ENCODE measurements at regions not wholly inside any gene's neighbourhood (a gene's known extent, or its start where the extent isn't known, plus 50 kb on each side); places are given as distances from the start of the nearest gene placed in this dataset.

DNA sequence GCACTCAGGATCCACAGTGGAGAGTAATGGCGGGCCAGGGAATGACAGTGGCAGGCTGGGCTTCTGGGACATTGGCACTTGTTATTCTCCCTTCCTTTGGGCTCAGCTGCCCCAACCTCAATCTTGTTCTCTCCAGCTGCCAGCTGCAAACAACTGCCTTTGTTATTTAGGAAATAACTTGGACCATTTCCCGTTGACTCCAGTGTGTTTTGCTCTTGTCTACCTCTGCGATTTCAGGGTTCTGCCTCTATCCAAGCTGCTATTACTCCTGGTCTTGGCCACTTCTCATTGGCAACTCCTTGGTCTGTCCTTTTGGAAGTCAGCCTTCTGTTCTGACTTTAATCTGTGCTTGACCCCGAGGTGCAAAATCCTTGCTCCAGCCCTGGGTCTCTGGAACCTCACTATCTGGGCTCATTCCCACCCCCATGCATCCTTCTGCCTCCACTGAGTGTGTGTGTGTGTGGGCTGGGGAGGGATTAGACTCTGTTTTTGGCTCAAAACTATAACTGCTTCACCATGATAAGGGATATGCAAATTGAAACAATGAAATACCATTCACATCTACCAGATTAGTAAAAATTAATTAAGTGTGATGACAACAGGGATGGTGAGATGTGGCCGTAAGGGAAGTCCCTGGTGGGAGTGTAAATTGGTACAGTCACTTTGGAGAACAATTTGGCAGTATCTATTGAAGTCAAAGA lies 134.1 kb upstream of the CXCR4 start:
- H2BK15ac ChIP-seq (replicated peaks; ENCODE audit: low read depth) = no peak overlapping the region
- H3K4ac ChIP-seq (ENCODE audit: low read depth, low read length) = no peak overlapping the region
- no peaks in the 10 kb centered on the region for H3K36me3 ChIP-seq (ENCODE audit: control insufficient read depth, insufficient read depth, low read length)
- H2BK5ac ChIP-seq (ENCODE audit: low read length) = no peak overlapping the region
- H3K4me3 ChIP-seq (ENCODE audit: low read length) = no peak overlapping the region
- no peak overlapping the region for H2AK5ac ChIP-seq (ENCODE audit: low read length)
- no peak overlapping the region for H3K27ac ChIP-seq (ENCODE audit: low read depth, low read length)
- no peak overlapping the region for H3K18ac ChIP-seq (ENCODE audit: low read length)
- H3K27me3 ChIP-seq (ENCODE audit: insufficient read depth, low read length, poor library complexity) = no peaks in the 10 kb centered on the region
- no CpG with 5 or more reads among the region's 5 CpGs for WGBS (ENCODE audit: extremely low coverage, insufficient coverage, low lambda C conversion rate)
- H3K23ac ChIP-seq (ENCODE audit: low read length) = no peak overlapping the region
- no peak overlapping the region for H3K9ac ChIP-seq (ENCODE audit: low read length)
- H3K56ac ChIP-seq (ENCODE audit: low read length) = no peak overlapping the region
- H3K79me2 ChIP-seq (ENCODE audit: control insufficient read depth, insufficient read depth, low read length) = no peaks in the 10 kb centered on the region
- H3K4me2 ChIP-seq (ENCODE audit: low read length) = no peak overlapping the region
- no peak for DNase-seq
- H4K5ac ChIP-seq (ENCODE audit: low read length) = no peak overlapping the region
- H2BK120ac ChIP-seq (ENCODE audit: low read depth, low read length) = no peak overlapping the region
- no peaks in the 10 kb centered on the region for H3K79me1 ChIP-seq (ENCODE audit: low read length)
- H3K4me1 ChIP-seq (ENCODE audit: control insufficient read depth, low read depth, low read length) = no peaks in the 10 kb centered on the region
- no peak overlapping the region for H4K8ac ChIP-seq (ENCODE audit: low read depth, low read length)

DNA sequence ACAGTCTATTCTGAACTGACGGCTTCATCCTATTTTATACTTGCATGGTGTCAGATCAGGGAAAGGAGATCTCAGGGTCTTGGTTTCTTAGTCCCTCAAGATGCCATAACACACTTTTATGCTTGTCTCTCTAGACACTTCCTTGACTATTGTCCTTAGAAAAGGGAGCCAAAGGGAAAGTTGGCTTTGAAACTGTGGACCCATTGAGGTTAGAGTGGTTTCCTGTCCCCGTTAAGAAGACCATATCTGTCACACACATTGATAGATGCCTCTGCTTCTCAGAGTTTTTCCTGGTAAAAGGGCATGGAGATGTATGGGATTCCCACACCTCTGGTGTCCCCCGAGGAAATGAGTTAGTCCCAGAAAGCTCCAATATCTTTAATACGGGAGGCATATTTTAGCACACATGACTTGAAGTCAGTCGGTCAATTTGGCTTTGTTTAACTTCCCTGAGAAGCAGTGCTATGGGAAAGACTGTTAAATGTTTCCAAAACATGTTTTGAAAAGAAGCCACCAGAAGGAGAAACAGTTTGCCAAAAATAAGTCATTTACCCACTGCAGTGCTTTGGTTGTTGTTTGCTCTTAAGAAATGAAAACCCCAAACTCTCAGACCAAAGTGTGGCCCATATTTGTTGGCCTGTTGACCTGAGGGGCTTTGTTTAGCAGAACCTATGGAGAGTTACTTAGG lies 133.4 kb upstream of the CXCR4 start:
- Histone ChIP-seq H3K23ac (ENCODE audit: low read length) (no peak overlapping the region), H3K79me2 (ENCODE audit: control insufficient read depth, insufficient read depth, low read length) (no peaks in the 10 kb centered on the region), H3K9ac (ENCODE audit: low read length) (no peak overlapping the region), H4K8ac (ENCODE audit: low read depth, low read length) (no peak overlapping the region), H3K18ac (ENCODE audit: low read length) (no peak overlapping the region), H3K56ac (ENCODE audit: low read length) (no peak overlapping the region), H4K5ac (ENCODE audit: low read length) (no peak overlapping the region), H3K27ac (ENCODE audit: low read depth, low read length) (no peak overlapping the region), H2BK15ac (replicated peaks; ENCODE audit: low read depth) (no peak overlapping the region), H2AK5ac (ENCODE audit: low read length) (no peak overlapping the region), H3K4me3 (ENCODE audit: low read length) (no peak overlapping the region), H3K79me1 (ENCODE audit: low read length) (no peaks in the 10 kb centered on the region), H2BK120ac (ENCODE audit: low read depth, low read length) (no peak overlapping the region), H2BK5ac (ENCODE audit: low read length) (no peak overlapping the region), H3K36me3 (ENCODE audit: control insufficient read depth, insufficient read depth, low read length) (no peaks in the 10 kb centered on the region), H3K27me3 (ENCODE audit: insufficient read depth, low read length, poor library complexity) (no peaks in the 10 kb centered on the region), H3K4me2 (ENCODE audit: low read length) (no peak overlapping the region), H3K4ac (ENCODE audit: low read depth, low read length) (no peak overlapping the region), H3K4me1 (ENCODE audit: control insufficient read depth, low read depth, low read length) (no peaks in the 10 kb centered on the region)
- DNase-seq = no peak
- WGBS (ENCODE audit: extremely low coverage, insufficient coverage, low lambda C conversion rate) = no CpG with 5 or more reads among the region's 5 CpGs

DNA sequence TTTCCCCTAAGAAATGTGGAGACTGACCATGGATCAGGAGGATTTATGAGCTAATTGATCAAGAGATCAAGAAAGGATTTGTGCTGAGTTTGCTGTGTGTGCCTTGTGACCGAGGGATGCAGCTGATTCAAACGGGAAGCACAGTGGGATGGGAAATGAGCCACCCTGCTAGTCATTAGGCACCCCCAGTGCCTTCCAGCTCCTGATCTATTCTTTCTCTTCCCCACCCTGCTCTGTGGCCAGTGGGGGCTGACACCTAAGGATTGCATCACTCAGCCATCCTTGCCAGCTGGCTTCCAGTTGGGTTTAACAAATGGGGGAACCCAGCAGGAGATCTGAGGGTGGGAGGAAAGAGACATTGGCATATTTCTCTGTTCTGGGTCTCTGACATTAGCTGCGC lies 132.2 kb upstream of the CXCR4 start:
- no peak overlapping the region for H3K4me3 ChIP-seq (ENCODE audit: low read length)
- H3K79me1 ChIP-seq (ENCODE audit: low read length) = no peaks in the 10 kb centered on the region
- no peak overlapping the region for H2BK15ac ChIP-seq (replicated peaks; ENCODE audit: low read depth)
- H3K27me3 ChIP-seq (ENCODE audit: insufficient read depth, low read length, poor library complexity) = no peaks in the 10 kb centered on the region
- no peaks in the 10 kb centered on the region for H3K36me3 ChIP-seq (ENCODE audit: control insufficient read depth, insufficient read depth, low read length)
- H3K27ac ChIP-seq (ENCODE audit: low read depth, low read length) = no peak overlapping the region
- H3K79me2 ChIP-seq (ENCODE audit: control insufficient read depth, insufficient read depth, low read length) = no peaks in the 10 kb centered on the region
- H3K23ac ChIP-seq (ENCODE audit: low read length) = no peak overlapping the region
- H2BK5ac ChIP-seq (ENCODE audit: low read length) = no peak overlapping the region
- H3K9ac ChIP-seq (ENCODE audit: low read length) = no peak overlapping the region
- H3K56ac ChIP-seq (ENCODE audit: low read length) = no peak overlapping the region
- no peak overlapping the region for H4K5ac ChIP-seq (ENCODE audit: low read length)
- H4K8ac ChIP-seq (ENCODE audit: low read depth, low read length) = no peak overlapping the region
- no peak overlapping the region for H2BK120ac ChIP-seq (ENCODE audit: low read depth, low read length)
- H3K4me1 ChIP-seq (ENCODE audit: control insufficient read depth, low read depth, low read length) = no peaks in the 10 kb centered on the region
- no CpG with 5 or more reads among the region's 3 CpGs for WGBS (ENCODE audit: extremely low coverage, insufficient coverage, low lambda C conversion rate)
- no peak overlapping the region for H3K4me2 ChIP-seq (ENCODE audit: low read length)
- H2AK5ac ChIP-seq (ENCODE audit: low read length) = no peak overlapping the region
- DNase-seq = no peak
- H3K18ac ChIP-seq (ENCODE audit: low read length) = no peak overlapping the region
- no peak overlapping the region for H3K4ac ChIP-seq (ENCODE audit: low read depth, low read length)

DNA sequence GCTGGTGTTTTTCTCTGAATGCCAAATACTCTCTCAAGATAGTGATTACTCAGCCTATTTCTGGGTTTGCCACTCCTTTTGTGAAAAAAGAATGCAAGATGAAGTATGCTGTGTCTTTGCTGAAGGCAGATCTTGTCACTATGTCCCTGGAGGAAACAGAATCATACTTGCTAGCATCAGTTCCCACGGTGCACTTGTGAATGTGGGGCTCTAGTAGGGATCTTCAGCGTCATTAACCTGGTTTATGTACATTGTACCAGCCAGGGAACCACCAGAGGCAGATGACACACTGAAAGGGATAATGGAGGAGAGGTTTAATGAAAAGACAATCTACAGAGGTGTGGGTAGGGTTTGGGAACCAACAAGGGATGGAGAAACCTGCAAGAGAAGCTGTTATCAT lies 131.0 kb upstream of the CXCR4 start:
- H3K4me3 ChIP-seq (ENCODE audit: low read length) = no peak overlapping the region
- H3K4me1 ChIP-seq (ENCODE audit: control insufficient read depth, low read depth, low read length) = no peaks in the 10 kb centered on the region
- no peak overlapping the region for H2BK120ac ChIP-seq (ENCODE audit: low read depth, low read length)
- no peaks in the 10 kb centered on the region for H3K79me1 ChIP-seq (ENCODE audit: low read length)
- H4K5ac ChIP-seq (ENCODE audit: low read length) = no peak overlapping the region
- H3K9ac ChIP-seq (ENCODE audit: low read length) = no peak overlapping the region
- no peak overlapping the region for H2BK5ac ChIP-seq (ENCODE audit: low read length)
- no peaks in the 10 kb centered on the region for H3K27me3 ChIP-seq (ENCODE audit: insufficient read depth, low read length, poor library complexity)
- H3K4me2 ChIP-seq (ENCODE audit: low read length) = no peak overlapping the region
- no peak overlapping the region for H3K23ac ChIP-seq (ENCODE audit: low read length)
- no CpG with 5 or more reads among the region's 2 CpGs for WGBS (ENCODE audit: extremely low coverage, insufficient coverage, low lambda C conversion rate)
- no peaks in the 10 kb centered on the region for H3K36me3 ChIP-seq (ENCODE audit: control insufficient read depth, insufficient read depth, low read length)
- H3K27ac ChIP-seq (ENCODE audit: low read depth, low read length) = no peak overlapping the region
- DNase-seq = no peak
- no peak overlapping the region for H3K56ac ChIP-seq (ENCODE audit: low read length)
- no peak overlapping the region for H4K8ac ChIP-seq (ENCODE audit: low read depth, low read length)
- H2BK15ac ChIP-seq (replicated peaks; ENCODE audit: low read depth) = no peak overlapping the region
- no peak overlapping the region for H3K4ac ChIP-seq (ENCODE audit: low read depth, low read length)
- no peaks in the 10 kb centered on the region for H3K79me2 ChIP-seq (ENCODE audit: control insufficient read depth, insufficient read depth, low read length)
- no peak overlapping the region for H3K18ac ChIP-seq (ENCODE audit: low read length)
- H2AK5ac ChIP-seq (ENCODE audit: low read length) = no peak overlapping the region

DNA sequence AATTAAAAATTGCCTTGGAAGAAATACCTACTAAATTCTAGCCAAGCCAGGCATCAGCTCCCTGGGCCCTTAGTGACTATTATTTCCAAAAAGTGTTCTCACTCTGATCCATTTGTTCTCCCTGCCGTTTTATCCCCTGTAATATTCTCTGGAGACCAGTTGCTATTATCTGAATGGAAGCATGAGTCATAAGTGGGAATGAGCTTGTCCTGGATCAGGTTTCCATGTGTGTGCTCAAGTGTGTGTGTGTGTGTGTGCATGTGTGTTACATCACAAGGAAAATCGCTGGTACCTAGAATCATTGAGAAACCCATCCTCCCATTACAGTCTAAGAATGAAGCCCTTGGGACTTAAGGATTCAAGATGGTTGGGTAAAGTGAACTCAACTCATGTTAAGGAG lies 130.3 kb upstream of the CXCR4 start:
- Histone ChIP-seq H3K79me2 (ENCODE audit: control insufficient read depth, insufficient read depth, low read length) (no peaks in the 10 kb centered on the region), H2AK5ac (ENCODE audit: low read length) (no peak overlapping the region)
- DNase-seq = no peak

More for the DNA sequence above, 130.3 kb upstream of the CXCR4 start:
- H4K8ac ChIP-seq (ENCODE audit: low read depth, low read length) = no peak overlapping the region
- H4K5ac ChIP-seq (ENCODE audit: low read length) = no peak overlapping the region
- H3K9ac ChIP-seq (ENCODE audit: low read length) = no peak overlapping the region
- H3K4me1 ChIP-seq (ENCODE audit: control insufficient read depth, low read depth, low read length) = no peaks in the 10 kb centered on the region
- no peak overlapping the region for H3K4me2 ChIP-seq (ENCODE audit: low read length)
- H3K27ac ChIP-seq (ENCODE audit: low read depth, low read length) = no peak overlapping the region
- no peak overlapping the region for H3K56ac ChIP-seq (ENCODE audit: low read length)
- H3K79me1 ChIP-seq (ENCODE audit: low read length) = no peaks in the 10 kb centered on the region
- WGBS (ENCODE audit: extremely low coverage, insufficient coverage, low lambda C conversion rate) = no CpG with 5 or more reads among the region's 2 CpGs
- no peak overlapping the region for H2BK5ac ChIP-seq (ENCODE audit: low read length)
- no peak overlapping the region for H3K4ac ChIP-seq (ENCODE audit: low read depth, low read length)
- H3K23ac ChIP-seq (ENCODE audit: low read length) = no peak overlapping the region
- H3K27me3 ChIP-seq (ENCODE audit: insufficient read depth, low read length, poor library complexity) = no peaks in the 10 kb centered on the region
- no peaks in the 10 kb centered on the region for H3K36me3 ChIP-seq (ENCODE audit: control insufficient read depth, insufficient read depth, low read length)
- H3K18ac ChIP-seq (ENCODE audit: low read length) = no peak overlapping the region
- no peak overlapping the region for H3K4me3 ChIP-seq (ENCODE audit: low read length)
- H2BK15ac ChIP-seq (replicated peaks; ENCODE audit: low read depth) = no peak overlapping the region
- no peak overlapping the region for H2BK120ac ChIP-seq (ENCODE audit: low read depth, low read length)
